ENCODE measurements at regions not wholly inside any gene's neighbourhood (a gene's known extent, or its start where the extent isn't known, plus 50 kb on each side); places are given as distances from the start of the nearest gene placed in this dataset.
"Not testable (repeated sequence)": the region's sequence is repeated elsewhere in the genome, so short reads cannot be mapped to it uniquely, and the experiment has no call there.

GRCh38 chr4:17010426-17011087, 112.1 kb upstream of the LDB2 start:
- Histone ChIP-seq H3K27ac (ENCODE audit: insufficient read depth, low read length) (no peak overlapping the region), H3K4me2 (ENCODE audit: extremely low read depth, insufficient read depth, low read length) (no peak overlapping the region), H3K9me3 (ENCODE audit: control insufficient read depth, insufficient read depth, low read depth, low read length) (no peaks in the 10 kb centered on the region), H3K36me3 (ENCODE audit: control insufficient read depth, insufficient read depth, low read length) (no peaks in the 10 kb centered on the region), H3K4me1 (ENCODE audit: control insufficient read depth, extremely low read depth, insufficient read depth, low read length) (no peaks in the 10 kb centered on the region), H4K20me1 (ENCODE audit: control insufficient read depth, extremely low read depth, insufficient read depth, low read length) (no peaks in the 10 kb centered on the region), H3K4me3 (replicated peaks in 1 of 4; ENCODE audit: control extremely low read depth in 1 of 4, insufficient read depth in 1 of 4, low read depth in 3 of 4, low read length in 4 of 4) (no peak overlapping the region), H3K79me2 (ENCODE audit: control insufficient read depth, insufficient read depth, low read length) (no peaks in the 10 kb centered on the region), H2AFZ (ENCODE audit: low read length) (no peak overlapping the region), H3K9ac (ENCODE audit: insufficient read depth, low read length) (no peak overlapping the region), H3K27me3 (ENCODE audit: control insufficient read depth, insufficient read depth, low read length) (no peaks in the 10 kb centered on the region)
- TF ChIP-seq CTCF (conservative IDR thresholded peaks at IDR 0.05 in 1 of 2, IDR thresholded peaks at IDR 0.05 in 1 of 2; ENCODE audit: low read depth in 1 of 2, low read length in 2 of 2) (no peak), EZH2 (IDR thresholded peaks at IDR 0.05; ENCODE audit: low read length, missing control alignments) (no peak)
- no peak for DNase-seq (ENCODE audit: low read depth in 2 of 2)

DNA sequence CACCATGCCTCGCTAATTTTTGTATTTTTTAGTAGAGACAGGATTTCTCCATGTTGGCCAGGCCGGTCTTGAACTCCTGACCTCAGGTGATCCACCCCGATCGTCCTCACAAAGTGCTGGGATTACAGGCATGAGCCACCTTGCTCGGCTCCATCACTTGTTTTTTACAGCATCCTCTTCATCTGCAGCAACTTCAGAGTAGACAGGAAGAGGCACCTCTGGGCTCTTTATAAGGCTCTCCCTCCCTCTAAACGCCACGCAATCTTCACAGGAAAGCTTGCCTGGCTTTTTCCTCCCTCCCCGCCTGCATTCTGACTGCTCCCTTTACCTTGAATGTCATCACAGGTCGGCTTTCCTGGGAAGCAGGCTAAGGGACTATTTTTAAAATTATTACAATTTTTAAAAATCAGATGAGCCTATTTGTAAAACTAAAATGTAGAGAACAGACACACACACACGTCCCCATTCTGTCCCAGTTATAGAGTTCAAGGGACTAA, 111.5 kb upstream of the LDB2 start:
- DNase-seq (ENCODE audit: low read depth in 2 of 2): no peak
- H2AFZ ChIP-seq (ENCODE audit: low read length): no peak overlapping the region

DNA sequence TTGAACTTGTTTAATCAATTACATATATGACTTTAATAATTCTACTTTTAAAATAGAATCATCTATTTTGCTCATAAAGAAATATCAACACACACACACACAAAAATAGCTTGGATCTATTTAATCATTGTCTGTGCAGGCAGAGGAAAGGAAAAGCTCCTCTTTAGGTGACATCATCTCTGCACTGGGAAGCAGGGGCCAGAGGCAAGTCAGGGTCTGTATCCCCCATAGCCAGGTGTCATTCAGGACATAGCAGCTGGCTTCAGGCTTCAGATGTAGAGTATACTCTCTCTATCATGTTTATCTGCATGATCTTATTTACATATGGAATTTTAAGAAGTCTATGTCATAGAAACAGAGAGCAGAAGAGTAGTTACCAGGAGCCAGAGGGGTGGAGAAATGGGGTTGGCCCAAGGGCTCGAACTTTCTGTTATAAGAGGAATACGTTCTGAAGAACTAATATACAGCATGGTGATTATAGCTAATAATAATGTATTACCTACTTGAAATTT, 110.4 kb upstream of the LDB2 start:
- TF ChIP-seq CTCF (conservative IDR thresholded peaks at IDR 0.05 in 1 of 2, IDR thresholded peaks at IDR 0.05 in 1 of 2; ENCODE audit: low read depth in 1 of 2, low read length in 2 of 2) (no peak), EZH2 (IDR thresholded peaks at IDR 0.05; ENCODE audit: low read length, missing control alignments) (no peak)
- H3K79me2 ChIP-seq (ENCODE audit: control insufficient read depth, insufficient read depth, low read length): no peaks in the 10 kb centered on the region
- no peak overlapping the region for H3K9ac ChIP-seq (ENCODE audit: insufficient read depth, low read length)
- H3K36me3 ChIP-seq (ENCODE audit: control insufficient read depth, insufficient read depth, low read length): no peaks in the 10 kb centered on the region
- no peak overlapping the region for H3K27ac ChIP-seq (ENCODE audit: insufficient read depth, low read length)
- no peaks in the 10 kb centered on the region for H4K20me1 ChIP-seq (ENCODE audit: control insufficient read depth, extremely low read depth, insufficient read depth, low read length)
- H3K27me3 ChIP-seq (ENCODE audit: control insufficient read depth, insufficient read depth, low read length): no peaks in the 10 kb centered on the region
- no peak overlapping the region for H2AFZ ChIP-seq (ENCODE audit: low read length)
- no peak overlapping the region for H3K4me2 ChIP-seq (ENCODE audit: extremely low read depth, insufficient read depth, low read length)
- no peak overlapping the region for H3K4me3 ChIP-seq (replicated peaks in 1 of 4; ENCODE audit: control extremely low read depth in 1 of 4, insufficient read depth in 1 of 4, low read depth in 3 of 4, low read length in 4 of 4)
- no peaks in the 10 kb centered on the region for H3K9me3 ChIP-seq (ENCODE audit: control insufficient read depth, insufficient read depth, low read depth, low read length)
- H3K4me1 ChIP-seq (ENCODE audit: control insufficient read depth, extremely low read depth, insufficient read depth, low read length): no peaks in the 10 kb centered on the region
- no peak for DNase-seq (ENCODE audit: low read depth in 2 of 2)

More for the DNA sequence above, 111.5 kb upstream of the LDB2 start:
- no peaks in the 10 kb centered on the region for H3K36me3 ChIP-seq (ENCODE audit: control insufficient read depth, insufficient read depth, low read length)
- H3K79me2 ChIP-seq (ENCODE audit: control insufficient read depth, insufficient read depth, low read length): no peaks in the 10 kb centered on the region
- no peaks in the 10 kb centered on the region for H3K9me3 ChIP-seq (ENCODE audit: control insufficient read depth, insufficient read depth, low read depth, low read length)
- no peaks in the 10 kb centered on the region for H4K20me1 ChIP-seq (ENCODE audit: control insufficient read depth, extremely low read depth, insufficient read depth, low read length)
- TF ChIP-seq EZH2 (IDR thresholded peaks at IDR 0.05; ENCODE audit: low read length, missing control alignments) (no peak), CTCF (conservative IDR thresholded peaks at IDR 0.05 in 1 of 2, IDR thresholded peaks at IDR 0.05 in 1 of 2; ENCODE audit: low read depth in 1 of 2, low read length in 2 of 2) (no peak)
- no peak overlapping the region for H3K9ac ChIP-seq (ENCODE audit: insufficient read depth, low read length)
- no peak overlapping the region for H3K4me2 ChIP-seq (ENCODE audit: extremely low read depth, insufficient read depth, low read length)
- no peaks in the 10 kb centered on the region for H3K27me3 ChIP-seq (ENCODE audit: control insufficient read depth, insufficient read depth, low read length)
- no peaks in the 10 kb centered on the region for H3K4me1 ChIP-seq (ENCODE audit: control insufficient read depth, extremely low read depth, insufficient read depth, low read length)
- no peak overlapping the region for H3K4me3 ChIP-seq (replicated peaks in 1 of 4; ENCODE audit: control extremely low read depth in 1 of 4, insufficient read depth in 1 of 4, low read depth in 3 of 4, low read length in 4 of 4)
- H3K27ac ChIP-seq (ENCODE audit: insufficient read depth, low read length): no peak overlapping the region

GRCh38 chr4:17003606-17004392, 105.4 kb upstream of the LDB2 start:
- H4K20me1 ChIP-seq (ENCODE audit: control insufficient read depth, extremely low read depth, insufficient read depth, low read length); H3K9me3 ChIP-seq (ENCODE audit: control insufficient read depth, insufficient read depth, low read depth, low read length); H3K79me2 ChIP-seq (ENCODE audit: control insufficient read depth, insufficient read depth, low read length); H3K36me3 ChIP-seq (ENCODE audit: control insufficient read depth, insufficient read depth, low read length); H3K27ac ChIP-seq (ENCODE audit: insufficient read depth, low read length); H3K4me1 ChIP-seq (ENCODE audit: control insufficient read depth, extremely low read depth, insufficient read depth, low read length); H3K27me3 ChIP-seq (ENCODE audit: control insufficient read depth, insufficient read depth, low read length); H3K4me2 ChIP-seq (ENCODE audit: extremely low read depth, insufficient read depth, low read length); H3K9ac ChIP-seq (ENCODE audit: insufficient read depth, low read length); H3K4me3 ChIP-seq (replicated peaks in 1 of 4; ENCODE audit: control extremely low read depth in 1 of 4, insufficient read depth in 1 of 4, low read depth in 3 of 4, low read length in 4 of 4); DNase-seq (ENCODE audit: low read depth in 2 of 2); H2AFZ ChIP-seq (ENCODE audit: low read length): not testable (repeated sequence)
